HG03558 (cell line): ENCODE measurements at regions not wholly inside any gene's neighbourhood (a gene's known extent, or its start where the extent isn't known, plus 50 kb on each side); places are given as distances from the start of the nearest gene placed in this dataset.

Experiments
- ATAC-seq: cut with Tn5 transposase; IDR thresholded peaks from one replicate; pipeline ENCODE4 v1.9.1; 2021; ENCODE audit warnings: moderate number of reproducible peaks; ENCODE audit not compliant: unreplicated experiment; ENCODE audit errors: extremely low read depth

- ATAC-seq = no peak
These were observed 1654.1 kb downstream of the GRIK2 start for GRCh38 chr6:103047567-103047966.

- ATAC-seq = no peak
These were observed 1648.8 kb downstream of the GRIK2 start for GRCh38 chr6:103042336-103042735.

GRCh38 chr6:103036846-103037245 is 1643.3 kb downstream of the GRIK2 start:
- ATAC-seq = no peak

- no peak for ATAC-seq
These were observed 1633.9 kb downstream of the GRIK2 start for GRCh38 chr6:103027271-103027931.

GRCh38 chr6:103018426-103018825 is 1624.9 kb downstream of the GRIK2 start:
- ATAC-seq = no peak

- ATAC-seq = no peak
These were observed 1624.4 kb downstream of the GRIK2 start for GRCh38 chr6:103017878-103018277.

- no peak for ATAC-seq
These were observed 1618.1 kb downstream of the GRIK2 start for GRCh38 chr6:103011605-103012004.

- ATAC-seq = no peak
These were observed 1608.8 kb downstream of the GRIK2 start for GRCh38 chr6:103002282-103002681.

GRCh38 chr6:103001724-103002123 is 1608.2 kb downstream of the GRIK2 start:
- no peak for ATAC-seq

GRCh38 chr6:103000688-103001087 is 1607.2 kb downstream of the GRIK2 start:
- no peak for ATAC-seq

- ATAC-seq = no peak
These were observed 1602.0 kb downstream of the GRIK2 start for GRCh38 chr6:102995491-102995890.

GRCh38 chr6:102994866-102995265 is 1601.4 kb downstream of the GRIK2 start:
- no peak for ATAC-seq

GRCh38 chr6:102986086-102986485 is 1592.6 kb downstream of the GRIK2 start:
- ATAC-seq = no peak

GRCh38 chr6:102984357-102984756 is 1590.8 kb downstream of the GRIK2 start:
- no peak for ATAC-seq

GRCh38 chr6:102981490-102982015 is 1588.0 kb downstream of the GRIK2 start:
- ATAC-seq = no peak

- no peak for ATAC-seq
These were observed 1587.4 kb downstream of the GRIK2 start for GRCh38 chr6:102980951-102981350.

GRCh38 chr6:102961902-102962301 is 1568.4 kb downstream of the GRIK2 start:
- no peak for ATAC-seq

GRCh38 chr6:102950967-102951366 is 1557.5 kb downstream of the GRIK2 start:
- ATAC-seq = no peak

GRCh38 chr6:102944475-102944874 is 1551.0 kb downstream of the GRIK2 start:
- ATAC-seq = no peak

GRCh38 chr6:102942206-102942605 is 1548.7 kb downstream of the GRIK2 start:
- no peak for ATAC-seq

GRCh38 chr6:102936959-102937358 is 1543.5 kb downstream of the GRIK2 start:
- ATAC-seq = no peak

GRCh38 chr6:102928109-102928508 is 1534.6 kb downstream of the GRIK2 start:
- no peak for ATAC-seq
